ENCODE measurements at regions not wholly inside any gene's neighbourhood (a gene's known extent, or its start where the extent isn't known, plus 50 kb on each side); places are given as distances from the start of the nearest gene placed in this dataset.

GRCh38 chr1:96880626-96881025, 159.0 kb downstream of the PTBP2 start:
- Histone ChIP-seq H2BK5ac (ENCODE audit: insufficient read length, low read length) (no peak overlapping the region), H3K27me3 (ENCODE audit: insufficient read depth, low read length) (no peaks in the 10 kb centered on the region), H3K27ac (ENCODE audit: insufficient read length, low read depth, low read length) (no peak overlapping the region), H3K23ac (ENCODE audit: insufficient read length, low read depth, low read length) (no peak overlapping the region), H3K18ac (ENCODE audit: insufficient read length, low read depth, low read length) (no peak overlapping the region), H2BK12ac (ENCODE audit: insufficient read length, low read depth, low read length) (no peak overlapping the region), H3K4ac (ENCODE audit: low read depth, low read length) (no peak overlapping the region), H2AFZ (ENCODE audit: low read length) (no peak overlapping the region), H3K23me2 (ENCODE audit: insufficient read length, low read depth, low read length, poor library complexity, severe bottlenecking) (no peaks in the 10 kb centered on the region), H3K4me1 (ENCODE audit: insufficient read depth, low read length) (no peaks in the 10 kb centered on the region), H4K8ac (replicated peaks; ENCODE audit: insufficient read length, low read depth, low read length) (no peak overlapping the region), H2BK15ac (ENCODE audit: low read depth, low read length) (no peak overlapping the region), H3K79me2 (ENCODE audit: insufficient read depth, low read length) (no peaks in the 10 kb centered on the region), H4K20me1 (ENCODE audit: control insufficient read depth, insufficient read depth, insufficient read length) (no peaks in the 10 kb centered on the region), H3K4me2 (ENCODE audit: insufficient read depth, insufficient read length, low read length) (no peak overlapping the region), H2BK20ac (ENCODE audit: low read depth, low read length, poor library complexity, severe bottlenecking) (no peak overlapping the region), H3K9ac (ENCODE audit: extremely low read depth, insufficient read length, low read length) (no peak overlapping the region), H3K9me3 (ENCODE audit: control insufficient read depth, low read depth, low read length) (no peaks in the 10 kb centered on the region), H3K14ac (ENCODE audit: insufficient read depth, low read length) (no peak overlapping the region), H4K5ac (ENCODE audit: insufficient read length, low read depth, low read length) (no peak overlapping the region), H3T11ph (ENCODE audit: low read length) (no peak overlapping the region), H2BK120ac (ENCODE audit: low read depth, low read length, poor library complexity, severe bottlenecking) (no peak overlapping the region), H2AK5ac (ENCODE audit: insufficient read length, low read length) (no peak overlapping the region), H3K56ac (ENCODE audit: insufficient read length, low read depth, low read length) (no peak overlapping the region), H4K91ac (ENCODE audit: insufficient read length, low read depth, low read length) (no peak overlapping the region), H3K79me1 (ENCODE audit: insufficient read depth, low read depth, low read length, poor library complexity, severe bottlenecking) (no peaks in the 10 kb centered on the region)
- H3K4me3 Mint-ChIP-seq = no peak overlapping the region
- no peaks in the 10 kb centered on the region; a peak in 1 of 5 replicates for H3K9me3 Mint-ChIP-seq
- H3K4me1 Mint-ChIP-seq = no peaks in the 10 kb centered on the region; a peak in 2 of 4 replicates
- DNase-seq = no peak
- TF ChIP-seq CTCF (conservative IDR thresholded peaks at IDR 0.05) = no peak
- H3K36me3 Mint-ChIP-seq (ENCODE audit: insufficient read depth in 1 of 3, low read depth in 3 of 3) = no peaks in the 10 kb centered on the region
- no peaks in the 10 kb centered on the region for H3K27me3 Mint-ChIP-seq (ENCODE audit: low read depth)
- H3K27ac Mint-ChIP-seq = no peak overlapping the region

Data from H9 (cell line).